ENCODE measurements at regions not wholly inside any gene's neighbourhood (a gene's known extent, or its start where the extent isn't known, plus 50 kb on each side); places are given as distances from the start of the nearest gene placed in this dataset.

GRCh38 chr3:3366386-3366785 is 186.9 kb upstream of the CRBN start:
- no peaks in the 10 kb centered on the region for H3K36me3 Mint-ChIP-seq (ENCODE audit: low read depth)
- TF ChIP-seq CTCF (IDR thresholded peaks at IDR 0.05), result no peak
- H3K9me3 Mint-ChIP-seq, result no peaks in the 10 kb centered on the region
- no peak overlapping the region for H3K4me3 Mint-ChIP-seq
- DNase-seq (no peak), ATAC-seq (no peak)
- intact Hi-C loops (cut with micrococcal nuclease), result no loop called here
- no peak overlapping the region for H3K27ac Mint-ChIP-seq
- CTCF ChIA-PET, result no interaction called here
- no peaks in the 10 kb centered on the region for H3K27me3 Mint-ChIP-seq
- POLR2A ChIA-PET, result no interaction called here
- no peaks in the 10 kb centered on the region for H3K4me1 Mint-ChIP-seq (ENCODE audit: low read depth)

- Mint-ChIP-seq H3K36me3 (ENCODE audit: low read depth) (no peaks in the 10 kb centered on the region), H3K27me3 (no peaks in the 10 kb centered on the region), H3K9me3 (no peaks in the 10 kb centered on the region), H3K4me1 (ENCODE audit: low read depth) (no peaks in the 10 kb centered on the region), H3K4me3 (no peak overlapping the region), H3K27ac (no peak overlapping the region)
- DNase-seq (no peak), ATAC-seq (no peak)
- intact Hi-C loops (cut with micrococcal nuclease), result no loop called here
- TF ChIP-seq CTCF (IDR thresholded peaks at IDR 0.05), result no peak
- ChIA-PET CTCF (no interaction called here), POLR2A (no interaction called here)
Observed at GRCh38 chr3:3365716-3366115, 186.2 kb upstream of the CRBN start.

DNA sequence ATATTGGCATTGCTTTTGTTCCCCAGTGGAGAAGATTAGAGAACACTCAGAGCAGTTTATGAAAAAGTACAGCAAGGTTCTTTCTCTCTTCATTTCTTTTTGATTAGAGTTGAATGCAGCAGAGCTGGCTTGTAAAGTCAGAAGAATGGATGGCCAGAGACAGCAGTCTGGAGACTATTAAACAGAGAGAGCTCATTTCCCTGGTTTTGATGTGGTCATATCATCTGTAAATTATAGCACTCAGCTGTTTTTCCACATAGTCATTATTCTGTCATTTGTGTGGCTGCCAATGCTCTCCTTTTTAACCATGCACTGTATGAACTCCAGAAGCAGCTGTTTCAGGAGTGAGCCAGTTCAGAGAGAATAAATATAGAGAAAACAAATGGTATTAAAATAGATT is 177.4 kb upstream of the CRBN start:
- POLR2A ChIA-PET, result no interaction called here
- H3K9me3 Mint-ChIP-seq, result no peaks in the 10 kb centered on the region

DNA sequence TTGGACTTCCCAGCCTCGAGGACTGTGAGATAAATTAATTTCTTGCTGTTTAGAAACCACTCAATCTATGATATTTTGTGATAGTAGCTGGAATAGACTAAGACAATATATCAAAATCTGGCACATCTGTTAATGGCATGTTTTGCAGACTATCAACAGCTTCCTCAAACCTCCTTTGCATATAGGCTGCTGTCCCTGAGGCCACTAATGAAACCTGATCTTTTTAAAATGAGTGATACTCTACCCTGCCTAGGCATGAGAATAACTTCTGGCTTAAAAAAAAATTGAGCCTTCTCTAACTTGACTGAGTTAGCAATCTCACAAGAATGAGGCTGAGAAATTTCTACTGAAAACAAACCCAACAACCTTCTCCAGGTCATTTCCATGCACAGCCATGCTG is 176.0 kb upstream of the CRBN start:
- H3K4me3 Mint-ChIP-seq, result no peak overlapping the region
- H3K36me3 Mint-ChIP-seq (ENCODE audit: low read depth), result no peaks in the 10 kb centered on the region
- intact Hi-C loops (cut with micrococcal nuclease), result no loop called here
- no peaks in the 10 kb centered on the region for H3K27me3 Mint-ChIP-seq
- no peaks in the 10 kb centered on the region for H3K9me3 Mint-ChIP-seq
- H3K27ac Mint-ChIP-seq, result no peak overlapping the region
- ATAC-seq (no peak), DNase-seq (no peak)
- CTCF ChIA-PET, result no interaction called here
- POLR2A ChIA-PET, result no interaction called here
- no peak for TF ChIP-seq CTCF (IDR thresholded peaks at IDR 0.05)
- H3K4me1 Mint-ChIP-seq (ENCODE audit: low read depth), result no peaks in the 10 kb centered on the region

More for the DNA sequence above, 177.4 kb upstream of the CRBN start:
- ATAC-seq (no peak), DNase-seq (no peak)
- Mint-ChIP-seq H3K27ac (no peak overlapping the region), H3K36me3 (ENCODE audit: low read depth) (no peaks in the 10 kb centered on the region), H3K4me1 (ENCODE audit: low read depth) (no peaks in the 10 kb centered on the region), H3K27me3 (no peaks in the 10 kb centered on the region), H3K4me3 (no peak overlapping the region)
- intact Hi-C loops (cut with micrococcal nuclease), result no loop called here
- no peak for TF ChIP-seq CTCF (IDR thresholded peaks at IDR 0.05)
- CTCF ChIA-PET, result no interaction called here

GRCh38 chr3:3353153-3353552 is 173.7 kb upstream of the CRBN start:
- POLR2A ChIA-PET, result interaction anchor here (0.7 kb wide), 1 partner anchor 786 kb away, joined by 4 read pairs; no protein-coding TSS in a partner anchor
- no peaks in the 10 kb centered on the region for H3K36me3 Mint-ChIP-seq (ENCODE audit: low read depth)
- H3K27me3 Mint-ChIP-seq, result no peaks in the 10 kb centered on the region
- no peaks in the 10 kb centered on the region for H3K4me1 Mint-ChIP-seq (ENCODE audit: low read depth)
- no peak overlapping the region for H3K27ac Mint-ChIP-seq
- ATAC-seq (no peak), DNase-seq (no peak)
- CTCF ChIA-PET, result no interaction called here
- H3K4me3 Mint-ChIP-seq, result no peak overlapping the region
- H3K9me3 Mint-ChIP-seq, result peaks cover 2% of the 10 kb centered on the region
- no peak for TF ChIP-seq CTCF (IDR thresholded peaks at IDR 0.05)
- intact Hi-C loops (cut with micrococcal nuclease), result no loop called here

All from activated CD8-positive, alpha-beta T cell treated with anti-CD3 and anti-CD28 coated beads for 36 hours (primary cell).